GM21390 (cell line): ENCODE measurements at regions not wholly inside any gene's neighbourhood (a gene's known extent, or its start where the extent isn't known, plus 50 kb on each side); places are given as distances from the start of the nearest gene placed in this dataset.

ENCODE experiments used
- ATAC-seq: cut with Tn5 transposase; IDR thresholded peaks from one replicate; pipeline ENCODE4 v1.9.1; 2021; ENCODE audit not compliant: unreplicated experiment

- no peak for ATAC-seq
Measured at GRCh38 chr3:20352546-20353179, 166.7 kb upstream of the SGO1 start.

DNA sequence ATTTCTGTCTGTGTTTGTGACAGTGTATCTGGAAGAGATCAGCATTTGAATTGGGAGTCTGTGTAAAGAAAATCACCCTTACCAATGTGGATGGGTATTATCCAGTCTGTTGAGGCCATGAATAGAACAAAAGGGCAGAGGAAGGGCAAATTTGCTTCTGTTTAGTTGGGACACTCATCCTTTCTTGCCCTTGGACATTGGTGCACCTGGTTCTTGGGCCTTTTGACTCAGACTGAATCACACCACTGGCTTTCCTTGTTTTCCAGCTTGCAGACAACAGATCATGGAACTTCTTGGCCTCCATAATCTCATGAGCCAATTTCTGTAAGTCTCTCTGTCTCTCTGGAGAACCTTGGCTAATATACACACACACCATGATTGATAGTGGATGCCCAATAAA is 164.4 kb upstream of the SGO1 start:
- ATAC-seq = no peak

GRCh38 chr3:20346916-20347315 is 160.9 kb upstream of the SGO1 start:
- no peak for ATAC-seq

- ATAC-seq = no peak
Measured at GRCh38 chr3:20346369-20346768, 160.4 kb upstream of the SGO1 start.

DNA sequence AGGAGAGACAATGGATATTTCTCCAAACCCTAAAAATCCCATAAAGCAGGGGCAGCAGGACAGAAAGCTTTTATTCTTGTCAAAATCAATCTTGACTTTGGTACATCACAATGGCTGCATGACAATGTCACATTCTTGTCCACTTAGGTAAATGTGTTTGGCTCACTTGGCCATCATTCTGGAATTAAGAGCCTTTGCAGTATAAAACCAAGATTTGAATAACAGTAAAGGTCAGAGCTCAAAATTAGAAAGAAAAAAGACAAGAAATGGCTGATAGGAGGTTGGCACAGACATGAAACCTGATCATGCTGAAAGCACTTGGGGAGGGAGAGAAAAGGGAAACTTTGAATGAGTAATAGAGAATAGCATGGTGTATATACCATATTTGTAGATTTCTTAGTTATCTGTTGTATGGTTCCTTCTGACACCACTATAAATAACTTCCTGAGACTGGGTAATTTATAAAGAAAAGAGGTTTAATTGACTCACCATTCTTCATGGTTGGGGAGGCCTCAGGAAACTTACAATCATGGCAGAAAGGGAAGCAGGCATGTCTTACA is 158.5 kb upstream of the SGO1 start:
- no peak for ATAC-seq

GRCh38 chr3:20343790-20344189 is 157.8 kb upstream of the SGO1 start:
- no peak for ATAC-seq

GRCh38 chr3:20340324-20340928 is 154.4 kb upstream of the SGO1 start:
- peak; percentile 93 for ATAC-seq

- no peak for ATAC-seq
Measured at GRCh38 chr3:20336572-20336971, 150.6 kb upstream of the SGO1 start.

- no peak for ATAC-seq
Measured at GRCh38 chr3:20334842-20335241, 148.8 kb upstream of the SGO1 start.

DNA sequence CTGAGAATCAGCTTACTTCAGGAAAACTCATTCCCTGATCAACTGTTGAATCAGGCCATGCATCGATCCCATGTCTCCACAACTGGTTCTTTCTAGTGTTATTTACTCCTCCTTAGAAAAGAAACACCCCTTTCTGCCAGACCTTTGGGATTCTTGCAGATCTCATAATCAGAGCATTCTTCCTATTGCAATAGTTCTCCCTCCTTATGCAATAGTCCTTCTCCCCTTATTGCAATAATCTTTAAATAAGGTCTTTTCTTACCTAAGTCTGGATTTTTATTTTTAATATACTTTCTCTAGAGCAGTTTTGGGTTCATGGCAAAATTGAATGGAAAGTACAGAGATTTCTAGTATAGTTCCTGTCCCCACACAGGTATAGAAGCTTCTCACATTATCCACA is 141.9 kb upstream of the SGO1 start:
- no peak for ATAC-seq

GRCh38 chr3:20326541-20326940 is 140.5 kb upstream of the SGO1 start:
- ATAC-seq = no peak

DNA sequence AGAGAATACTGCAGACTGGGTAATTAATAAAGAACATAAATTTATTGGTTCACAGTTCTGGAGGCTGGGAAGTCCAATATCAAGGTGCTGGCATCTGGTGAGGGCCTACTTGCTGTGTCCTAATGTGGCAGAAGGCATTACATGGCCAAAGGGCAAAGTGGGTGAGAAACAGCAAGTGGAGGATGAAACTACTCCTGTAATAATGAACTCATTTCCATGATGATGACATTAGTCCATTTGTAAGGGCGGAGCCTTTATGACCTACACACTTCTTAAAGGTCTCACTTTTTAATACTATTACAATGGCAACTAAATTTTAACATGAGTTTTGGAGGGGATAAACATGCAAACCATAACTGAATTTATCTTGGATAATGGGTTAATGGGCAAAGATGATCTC is 139.6 kb upstream of the SGO1 start:
- ATAC-seq = no peak

GRCh38 chr3:20324664-20325478 is 138.9 kb upstream of the SGO1 start:
- ATAC-seq = peak; percentile 99

- no peak for ATAC-seq
Measured at GRCh38 chr3:20323307-20323927, 137.4 kb upstream of the SGO1 start.

DNA sequence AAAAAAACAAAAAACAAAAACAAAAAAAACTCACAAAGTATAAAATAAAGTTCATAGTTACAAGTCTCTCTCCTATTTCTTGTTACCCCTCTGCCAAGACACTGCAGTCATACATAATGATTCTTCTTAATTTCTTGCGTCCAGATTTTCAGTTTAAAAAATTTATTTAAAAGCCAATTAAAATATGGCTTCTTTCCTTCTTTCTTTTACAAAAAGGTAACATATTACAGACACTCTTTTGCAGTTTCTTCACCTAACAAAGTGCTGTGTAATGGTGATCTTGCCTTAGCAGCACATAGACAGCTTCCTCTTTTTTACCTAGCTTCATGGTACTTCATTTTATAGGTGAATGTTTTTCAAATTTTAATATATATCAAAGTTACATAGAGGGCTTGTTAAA is 136.1 kb upstream of the SGO1 start:
- no peak for ATAC-seq

GRCh38 chr3:20321391-20322047 is 135.5 kb upstream of the SGO1 start:
- ATAC-seq = no peak

- ATAC-seq = no peak
Measured at GRCh38 chr3:20320489-20320888, 134.5 kb upstream of the SGO1 start.

DNA sequence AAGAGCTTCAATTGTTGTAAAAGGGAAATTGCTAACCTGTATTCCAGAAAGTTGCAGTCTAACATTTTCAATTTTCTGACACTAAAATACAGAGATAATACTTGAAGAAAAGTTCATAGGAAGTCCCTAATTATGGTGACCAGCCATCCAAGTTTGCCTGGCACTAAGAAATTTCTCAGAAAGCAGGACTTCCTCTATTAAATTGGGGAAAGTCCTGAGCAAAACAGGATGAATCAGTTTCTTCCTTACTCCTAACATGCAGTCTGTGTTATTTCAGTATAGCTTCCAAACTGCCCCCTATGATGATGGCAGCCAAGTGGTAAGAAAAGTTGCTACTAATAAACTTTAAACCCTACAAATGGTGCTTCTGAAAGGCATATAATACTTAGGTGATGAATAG is 133.5 kb upstream of the SGO1 start:
- no peak for ATAC-seq

DNA sequence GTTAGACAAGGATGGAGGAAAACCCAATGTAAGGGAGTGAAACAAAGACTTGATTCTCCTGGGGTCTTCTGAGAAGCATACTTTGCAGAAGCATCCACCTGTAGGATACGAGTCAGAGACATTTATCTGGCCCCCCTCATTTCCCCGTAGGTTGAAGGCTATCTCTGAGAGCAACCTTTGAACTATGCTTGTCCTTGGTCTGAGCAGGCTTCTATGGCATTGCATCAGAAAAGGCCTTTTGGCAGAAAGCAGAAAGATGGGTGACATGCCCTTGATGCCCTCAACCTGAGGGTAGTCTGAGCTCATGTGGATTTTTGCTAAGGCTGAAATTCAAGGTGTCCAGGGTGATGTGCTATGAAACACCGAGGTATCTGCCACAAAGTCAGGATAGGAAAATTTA is 131.6 kb upstream of the SGO1 start:
- no peak for ATAC-seq

GRCh38 chr3:20316238-20316637 is 130.2 kb upstream of the SGO1 start:
- no peak for ATAC-seq

GRCh38 chr3:20310629-20311028 is 124.6 kb upstream of the SGO1 start:
- no peak for ATAC-seq
